ENCODE measurements at regions not wholly inside any gene's neighbourhood (a gene's known extent, or its start where the extent isn't known, plus 50 kb on each side); places are given as distances from the start of the nearest gene placed in this dataset.
A peak's percentile ranks its signal among the peaks of the same experiment; 100 is the strongest.

- no peaks in the 10 kb centered on the region for H3K27me3 ChIP-seq (ENCODE audit: control insufficient read depth in 1 of 2, insufficient read depth in 2 of 2, low read length in 2 of 2)
These were observed 376.2 kb upstream of the RORA start for GRCh38 chr15:61605343-61605742.

GRCh38 chr15:61598655-61599054 lies 369.6 kb upstream of the RORA start:
- Histone ChIP-seq H3K36me3 (ENCODE audit: control insufficient read depth in 2 of 2, insufficient read depth in 2 of 2, low read length in 2 of 2) (no peaks in the 10 kb centered on the region), H3K27ac (ENCODE audit: low read length) (no peak overlapping the region), H3K4me3 (ENCODE audit: low read length in 2 of 2) (no peak overlapping the region), H3K9me3 (ENCODE audit: control insufficient read depth in 2 of 2, low read length in 2 of 2) (no peaks in the 10 kb centered on the region), H3K9ac (ENCODE audit: low read length in 2 of 2) (no peak overlapping the region), H3K4me1 (ENCODE audit: control insufficient read depth, insufficient read depth, low read length) (no peaks in the 10 kb centered on the region), H3K27me3 (ENCODE audit: control insufficient read depth in 1 of 2, insufficient read depth in 2 of 2, low read length in 2 of 2) (no peaks in the 10 kb centered on the region)

More at GRCh38 chr15:61605343-61605742, 376.2 kb upstream of the RORA start:
- H3K9me3 ChIP-seq (ENCODE audit: control insufficient read depth in 2 of 2, low read length in 2 of 2), result no peaks in the 10 kb centered on the region
- H3K4me1 ChIP-seq (ENCODE audit: control insufficient read depth, insufficient read depth, low read length), result no peaks in the 10 kb centered on the region
- H3K36me3 ChIP-seq (ENCODE audit: control insufficient read depth in 2 of 2, insufficient read depth in 2 of 2, low read length in 2 of 2), result no peaks in the 10 kb centered on the region
- H3K9ac ChIP-seq (ENCODE audit: low read length in 2 of 2), result no peak overlapping the region
- H3K27ac ChIP-seq (ENCODE audit: low read length), result no peak overlapping the region
- no peak overlapping the region for H3K4me3 ChIP-seq (ENCODE audit: low read length in 2 of 2)

- Histone ChIP-seq H3K4me3 (ENCODE audit: low read length in 2 of 2) (no peak overlapping the region), H3K27ac (ENCODE audit: low read length) (no peak overlapping the region), H3K9ac (ENCODE audit: low read length in 2 of 2) (no peak overlapping the region), H3K9me3 (ENCODE audit: control insufficient read depth in 2 of 2, low read length in 2 of 2) (peaks cover 0 to 5% of the 10 kb centered on the region in 2 donors), H3K36me3 (ENCODE audit: control insufficient read depth in 2 of 2, insufficient read depth in 2 of 2, low read length in 2 of 2) (no peaks in the 10 kb centered on the region), H3K4me1 (ENCODE audit: control insufficient read depth, insufficient read depth, low read length) (no peaks in the 10 kb centered on the region), H3K27me3 (ENCODE audit: control insufficient read depth in 1 of 2, insufficient read depth in 2 of 2, low read length in 2 of 2) (no peaks in the 10 kb centered on the region)
These were observed 355.3 kb upstream of the RORA start for GRCh38 chr15:61584410-61584809.

- Histone ChIP-seq H3K9ac (ENCODE audit: low read length in 2 of 2) (no peak overlapping the region), H3K27ac (ENCODE audit: low read length) (no peak overlapping the region), H3K9me3 (ENCODE audit: control insufficient read depth in 2 of 2, low read length in 2 of 2) (peaks cover 0 to 5% of the 10 kb centered on the region in 2 donors), H3K4me3 (ENCODE audit: low read length in 2 of 2) (no peak overlapping the region), H3K4me1 (ENCODE audit: control insufficient read depth, insufficient read depth, low read length) (no peaks in the 10 kb centered on the region), H3K27me3 (ENCODE audit: control insufficient read depth in 1 of 2, insufficient read depth in 2 of 2, low read length in 2 of 2) (no peaks in the 10 kb centered on the region), H3K36me3 (ENCODE audit: control insufficient read depth in 2 of 2, insufficient read depth in 2 of 2, low read length in 2 of 2) (no peaks in the 10 kb centered on the region)
These were observed 353.0 kb upstream of the RORA start for GRCh38 chr15:61582092-61582491.

GRCh38 chr15:61575597-61575996 lies 346.5 kb upstream of the RORA start:
- Histone ChIP-seq H3K4me1 (ENCODE audit: control insufficient read depth, insufficient read depth, low read length) (no peaks in the 10 kb centered on the region), H3K9ac (ENCODE audit: low read length in 2 of 2) (no peak overlapping the region), H3K9me3 (ENCODE audit: control insufficient read depth in 2 of 2, low read length in 2 of 2) (no peaks in the 10 kb centered on the region), H3K27ac (ENCODE audit: low read length) (no peak overlapping the region), H3K27me3 (ENCODE audit: control insufficient read depth in 1 of 2, insufficient read depth in 2 of 2, low read length in 2 of 2) (no peaks in the 10 kb centered on the region), H3K4me3 (ENCODE audit: low read length in 2 of 2) (no peak overlapping the region), H3K36me3 (ENCODE audit: control insufficient read depth in 2 of 2, insufficient read depth in 2 of 2, low read length in 2 of 2) (no peaks in the 10 kb centered on the region)

- no peaks in the 10 kb centered on the region for H3K4me1 ChIP-seq (ENCODE audit: control insufficient read depth, insufficient read depth, low read length)
- H3K4me3 ChIP-seq (ENCODE audit: low read length in 2 of 2), result no peak overlapping the region
- H3K27ac ChIP-seq (ENCODE audit: low read length), result no peak overlapping the region
- H3K36me3 ChIP-seq (ENCODE audit: control insufficient read depth in 2 of 2, insufficient read depth in 2 of 2, low read length in 2 of 2), result no peaks in the 10 kb centered on the region
- H3K9ac ChIP-seq (ENCODE audit: low read length in 2 of 2), result no peak overlapping the region
- no peaks in the 10 kb centered on the region for H3K9me3 ChIP-seq (ENCODE audit: control insufficient read depth in 2 of 2, low read length in 2 of 2)
- H3K27me3 ChIP-seq (ENCODE audit: control insufficient read depth in 1 of 2, insufficient read depth in 2 of 2, low read length in 2 of 2), result no peaks in the 10 kb centered on the region
These were observed 341.9 kb upstream of the RORA start for GRCh38 chr15:61571026-61571425.

GRCh38 chr15:61564785-61565184 lies 335.7 kb upstream of the RORA start:
- Histone ChIP-seq H3K4me1 (ENCODE audit: control insufficient read depth, insufficient read depth, low read length) (no peaks in the 10 kb centered on the region), H3K9me3 (ENCODE audit: control insufficient read depth in 2 of 2, low read length in 2 of 2) (no peaks in the 10 kb centered on the region), H3K27ac (ENCODE audit: low read length) (no peak overlapping the region), H3K27me3 (ENCODE audit: control insufficient read depth in 1 of 2, insufficient read depth in 2 of 2, low read length in 2 of 2) (no peaks in the 10 kb centered on the region), H3K4me3 (ENCODE audit: low read length in 2 of 2) (no peak overlapping the region), H3K36me3 (ENCODE audit: control insufficient read depth in 2 of 2, insufficient read depth in 2 of 2, low read length in 2 of 2) (no peaks in the 10 kb centered on the region), H3K9ac (ENCODE audit: low read length in 2 of 2) (no peak overlapping the region)

- Histone ChIP-seq H3K4me1 (ENCODE audit: control insufficient read depth, insufficient read depth, low read length) (peaks cover 4% of the 10 kb centered on the region), H3K4me3 (ENCODE audit: low read length in 2 of 2) (no peak overlapping the region), H3K27ac (ENCODE audit: low read length) (peak overlapping the region; percentile 31), H3K9ac (ENCODE audit: low read length in 2 of 2) (no peak overlapping the region), H3K36me3 (ENCODE audit: control insufficient read depth in 2 of 2, insufficient read depth in 2 of 2, low read length in 2 of 2) (no peaks in the 10 kb centered on the region), H3K27me3 (ENCODE audit: control insufficient read depth in 1 of 2, insufficient read depth in 2 of 2, low read length in 2 of 2) (peaks cover 0 to 2% of the 10 kb centered on the region in 2 donors), H3K9me3 (ENCODE audit: control insufficient read depth in 2 of 2, low read length in 2 of 2) (no peaks in the 10 kb centered on the region)
These were observed 329.4 kb upstream of the RORA start for GRCh38 chr15:61558172-61559136.

GRCh38 chr15:61556037-61556648 lies 327.0 kb upstream of the RORA start:
- Histone ChIP-seq H3K9ac (ENCODE audit: low read length in 2 of 2) (no peak overlapping the region), H3K27me3 (ENCODE audit: control insufficient read depth in 1 of 2, insufficient read depth in 2 of 2, low read length in 2 of 2) (peaks cover 0 to 5% of the 10 kb centered on the region in 2 donors), H3K4me3 (ENCODE audit: low read length in 2 of 2) (no peak overlapping the region), H3K9me3 (ENCODE audit: control insufficient read depth in 2 of 2, low read length in 2 of 2) (no peaks in the 10 kb centered on the region), H3K4me1 (ENCODE audit: control insufficient read depth, insufficient read depth, low read length) (peaks cover 4% of the 10 kb centered on the region), H3K36me3 (ENCODE audit: control insufficient read depth in 2 of 2, insufficient read depth in 2 of 2, low read length in 2 of 2) (no peaks in the 10 kb centered on the region), H3K27ac (ENCODE audit: low read length) (no peak overlapping the region)

GRCh38 chr15:61549727-61550126 lies 320.6 kb upstream of the RORA start:
- Histone ChIP-seq H3K9ac (ENCODE audit: low read length in 2 of 2) (no peak overlapping the region), H3K36me3 (ENCODE audit: control insufficient read depth in 2 of 2, insufficient read depth in 2 of 2, low read length in 2 of 2) (no peaks in the 10 kb centered on the region), H3K4me1 (ENCODE audit: control insufficient read depth, insufficient read depth, low read length) (no peaks in the 10 kb centered on the region), H3K27me3 (ENCODE audit: control insufficient read depth in 1 of 2, insufficient read depth in 2 of 2, low read length in 2 of 2) (peaks cover 0 to 3% of the 10 kb centered on the region in 2 donors), H3K9me3 (ENCODE audit: control insufficient read depth in 2 of 2, low read length in 2 of 2) (no peaks in the 10 kb centered on the region), H3K27ac (ENCODE audit: low read length) (no peak overlapping the region), H3K4me3 (ENCODE audit: low read length in 2 of 2) (no peak overlapping the region)

- H3K27me3 ChIP-seq (ENCODE audit: control insufficient read depth in 1 of 2, insufficient read depth in 2 of 2, low read length in 2 of 2), result no peaks in the 10 kb centered on the region
- H3K9me3 ChIP-seq (ENCODE audit: control insufficient read depth in 2 of 2, low read length in 2 of 2), result no peaks in the 10 kb centered on the region
- no peaks in the 10 kb centered on the region for H3K4me1 ChIP-seq (ENCODE audit: control insufficient read depth, insufficient read depth, low read length)
- no peak overlapping the region for H3K4me3 ChIP-seq (ENCODE audit: low read length in 2 of 2)
- H3K9ac ChIP-seq (ENCODE audit: low read length in 2 of 2), result no peak overlapping the region
- H3K27ac ChIP-seq (ENCODE audit: low read length), result no peak overlapping the region
- no peaks in the 10 kb centered on the region for H3K36me3 ChIP-seq (ENCODE audit: control insufficient read depth in 2 of 2, insufficient read depth in 2 of 2, low read length in 2 of 2)
These were observed 316.7 kb upstream of the RORA start for GRCh38 chr15:61545763-61546162.

All from stomach smooth muscle (tissue), 2 donors.